AG04450 (cell line): ENCODE measurements at regions not wholly inside any gene's neighbourhood (a gene's known extent, or its start where the extent isn't known, plus 50 kb on each side); places are given as distances from the start of the nearest gene placed in this dataset.

Experiments used
- CTCF ChIA-PET: fragments of 300-600, 350-600 bp; formaldehyde crosslinking; extraction: SDS; loops from one replicate; lab custom pipeline; 2022; ENCODE audit warnings: antibody characterized with exemption, inconsistent platforms; lab: Charles Lee
- POLR2A ChIA-PET: fragments of 350-600 bp; formaldehyde crosslinking; extraction: SDS; loops from one replicate; lab custom pipeline; 2021; ENCODE audit warnings: antibody characterized with exemption, inconsistent platforms; lab: Yijun Ruan, JAX
- DNase-seq: peaks from one replicate; pipeline ENCODE4 v3.0.0-alpha.2; 2011; ENCODE audit warnings: low read depth, low spot score
- H3K27ac ChIP-seq: one replicate; pipeline ENCODE4 v1.5.1; 2012; ENCODE audit warnings: low read depth, low read length, control low read depth
- H3K27me3 ChIP-seq: one replicate; pipeline ENCODE4 v1.6.0; 2012; ENCODE audit warnings: low read length; ENCODE audit not compliant: control insufficient read depth, insufficient read depth
- H3K4me3 ChIP-seq: 2 replicates; pipeline ENCODE4 v1.5.1; 2011; ENCODE audit warnings: mild to moderate bottlenecking, low read depth, low read length, control low read depth
- H3K9me3 ChIP-seq: 2 replicates; pipeline ENCODE4 v1.5.1; 2012; ENCODE audit warnings: low read length; ENCODE audit not compliant: control insufficient read depth, insufficient read depth
- TF ChIP-seq, protein P1 (sequence below): IDR thresholded peaks from 2 replicates; pipeline ENCODE4 v1.5.1; 2011; ENCODE audit warnings: low read depth, low read length, control low read depth, inconsistent platforms

GRCh38 chr22:47374901-47375575 is 612.6 kb downstream of the TBC1D22A start:
- Histone ChIP-seq H3K27ac (no peak overlapping the region), H3K9me3 (peaks cover 10% of the 10 kb centered on the region; the same call in 1 of the 2 replicates), H3K4me3 (no peak overlapping the region), H3K27me3 (no peaks in the 10 kb centered on the region)
- TF ChIP-seq, protein P1, sequence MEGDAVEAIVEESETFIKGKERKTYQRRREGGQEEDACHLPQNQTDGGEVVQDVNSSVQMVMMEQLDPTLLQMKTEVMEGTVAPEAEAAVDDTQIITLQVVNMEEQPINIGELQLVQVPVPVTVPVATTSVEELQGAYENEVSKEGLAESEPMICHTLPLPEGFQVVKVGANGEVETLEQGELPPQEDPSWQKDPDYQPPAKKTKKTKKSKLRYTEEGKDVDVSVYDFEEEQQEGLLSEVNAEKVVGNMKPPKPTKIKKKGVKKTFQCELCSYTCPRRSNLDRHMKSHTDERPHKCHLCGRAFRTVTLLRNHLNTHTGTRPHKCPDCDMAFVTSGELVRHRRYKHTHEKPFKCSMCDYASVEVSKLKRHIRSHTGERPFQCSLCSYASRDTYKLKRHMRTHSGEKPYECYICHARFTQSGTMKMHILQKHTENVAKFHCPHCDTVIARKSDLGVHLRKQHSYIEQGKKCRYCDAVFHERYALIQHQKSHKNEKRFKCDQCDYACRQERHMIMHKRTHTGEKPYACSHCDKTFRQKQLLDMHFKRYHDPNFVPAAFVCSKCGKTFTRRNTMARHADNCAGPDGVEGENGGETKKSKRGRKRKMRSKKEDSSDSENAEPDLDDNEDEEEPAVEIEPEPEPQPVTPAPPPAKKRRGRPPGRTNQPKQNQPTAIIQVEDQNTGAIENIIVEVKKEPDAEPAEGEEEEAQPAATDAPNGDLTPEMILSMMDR, result no peak
- DNase-seq, result no peak
- ChIA-PET POLR2A (no interaction called here), CTCF (no interaction called here)

- TF ChIP-seq, protein P1, result no peak
- ChIA-PET POLR2A (no interaction called here), CTCF (no interaction called here)
- Histone ChIP-seq H3K27ac (no peak overlapping the region), H3K4me3 (no peak overlapping the region), H3K9me3 (peaks cover 10% of the 10 kb centered on the region; the same call in 1 of the 2 replicates), H3K27me3 (no peaks in the 10 kb centered on the region)
- no peak for DNase-seq
Measured at GRCh38 chr22:47374273-47374771, 611.9 kb downstream of the TBC1D22A start.

GRCh38 chr22:47373648-47374272 is 611.3 kb downstream of the TBC1D22A start:
- H3K27me3 ChIP-seq, result peaks cover under 1% of the 10 kb centered on the region
- H3K9me3 ChIP-seq, result peaks cover 10% of the 10 kb centered on the region; the same call in 1 of the 2 replicates
- ChIA-PET CTCF (no interaction called here), POLR2A (no interaction called here)
- H3K27ac ChIP-seq, result no peak overlapping the region
- TF ChIP-seq, protein P1, result no peak
- no peak overlapping the region for H3K4me3 ChIP-seq
- DNase-seq, result no peak

DNA sequence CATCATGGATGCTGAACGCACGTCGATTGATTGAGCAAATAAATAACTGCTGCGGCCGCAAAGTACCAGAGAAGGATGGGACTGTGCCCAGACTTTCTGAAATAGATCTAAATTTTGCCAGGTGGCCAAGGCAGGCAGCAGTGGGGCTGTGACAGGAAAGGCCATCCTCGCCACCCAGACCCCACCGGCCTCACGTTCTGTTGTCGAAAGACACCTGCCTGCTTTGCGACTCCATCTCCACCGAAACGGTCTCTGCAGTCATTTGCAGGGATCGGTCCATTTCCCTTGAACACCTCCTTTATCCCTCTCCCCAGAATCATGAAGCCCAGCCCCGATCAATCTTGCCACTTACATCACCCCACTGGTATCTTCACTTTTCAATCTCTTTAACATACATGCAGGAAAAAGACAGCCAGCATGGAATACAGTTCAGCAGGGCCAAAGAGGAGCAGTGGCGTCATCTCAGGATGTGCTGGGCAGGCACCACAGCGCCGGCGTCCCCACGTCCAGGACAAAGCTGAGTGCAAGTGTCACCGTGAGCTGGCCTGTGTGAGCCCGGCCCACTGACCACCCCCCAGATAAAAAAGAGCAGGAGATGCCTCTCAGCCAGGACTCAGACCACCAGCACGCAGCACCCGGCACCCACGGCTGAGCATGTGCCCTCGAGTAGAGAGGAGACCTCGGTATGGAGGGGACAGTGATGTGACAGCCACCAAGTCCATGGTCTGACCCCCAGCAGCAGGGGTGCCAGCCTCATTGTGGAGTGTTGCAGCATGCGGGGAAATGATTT is 610.3 kb downstream of the TBC1D22A start:
- H3K27me3 ChIP-seq, result peaks cover 2% of the 10 kb centered on the region
- CTCF ChIA-PET, result no interaction called here
- no peak overlapping the region for H3K27ac ChIP-seq
- TF ChIP-seq, protein P1, result no peak
- DNase-seq, result no peak
- peaks cover 10% of the 10 kb centered on the region; the same call in 1 of the 2 replicates for H3K9me3 ChIP-seq
- no peak overlapping the region for H3K4me3 ChIP-seq
- POLR2A ChIA-PET, result no interaction called here
